Left kidney (tissue), 1 donor: ENCODE measurements at regions not wholly inside any gene's neighbourhood (a gene's known extent, or its start where the extent isn't known, plus 50 kb on each side); places are given as distances from the start of the nearest gene placed in this dataset.
"Not testable (repeated sequence)": the region's sequence is repeated elsewhere in the genome, so short reads cannot be mapped to it uniquely, and the experiment has no call there.

Source experiments
- DNase-seq: peaks from one replicate; pipeline ENCODE4 v3.0.0-alpha.2; 2013

DNA sequence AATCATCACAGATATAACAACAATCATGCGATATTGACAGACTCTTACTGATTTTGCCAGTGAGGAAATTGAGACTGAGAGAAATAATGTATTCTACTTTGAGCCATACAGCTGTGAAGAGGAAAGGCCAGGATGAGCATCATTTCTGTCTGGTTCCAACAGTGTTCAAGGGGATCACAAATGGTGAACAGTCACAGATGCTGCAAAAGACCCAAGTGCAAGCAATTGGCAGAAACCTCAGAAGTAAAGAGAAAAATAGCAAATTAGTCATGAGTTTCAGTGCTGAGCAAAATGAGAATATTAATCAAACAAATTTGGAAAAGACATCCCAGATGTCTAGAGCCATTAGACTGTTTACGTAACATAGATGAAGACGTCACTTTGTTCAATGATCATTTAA, 114.1 kb downstream of the RAB38 start:
- no peak for DNase-seq

DNA sequence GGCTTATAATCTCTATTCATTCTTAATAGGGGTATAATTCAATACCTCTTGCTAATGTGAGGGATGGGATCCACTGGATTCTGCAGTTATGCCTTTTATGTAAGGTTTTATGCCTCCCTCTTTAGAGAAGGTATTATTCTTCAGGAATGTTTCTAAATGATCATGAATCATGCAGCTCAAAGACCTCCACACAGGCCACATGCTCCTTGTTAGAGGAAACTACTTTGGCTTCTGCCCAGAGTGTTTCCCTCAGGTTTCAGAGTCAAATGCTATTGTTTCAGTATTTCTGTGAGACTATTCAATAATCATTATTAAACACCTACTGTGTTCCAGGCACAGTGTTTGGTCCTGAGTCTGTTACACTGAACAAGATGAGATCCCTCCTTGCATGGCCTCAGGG, 115.9 kb downstream of the RAB38 start:
- DNase-seq: no peak

DNA sequence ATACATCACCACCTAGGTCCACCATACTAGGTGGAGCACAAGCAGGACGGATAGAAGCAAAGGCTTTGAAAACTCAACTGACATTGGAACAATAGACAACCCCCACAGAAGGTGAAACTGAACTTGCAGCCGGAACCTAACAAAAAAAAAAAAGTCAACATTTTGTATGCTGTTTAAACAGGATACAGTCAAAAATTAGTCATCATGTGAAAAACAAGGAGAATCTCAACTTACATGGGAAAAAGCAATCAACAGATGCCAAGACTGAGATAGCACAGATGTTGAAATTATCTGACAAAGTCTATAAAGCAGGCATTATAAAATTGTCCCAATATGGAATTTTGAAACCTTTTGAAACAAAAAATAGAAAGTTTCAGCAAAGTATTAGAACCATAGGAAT, 123.8 kb downstream of the RAB38 start:
- no peak for DNase-seq

- no peak for DNase-seq
Measured at GRCh38 chr11:88050247-88050646, 125.0 kb downstream of the RAB38 start.

- DNase-seq: not testable (repeated sequence)
Measured at GRCh38 chr11:88045288-88045687, 130.0 kb downstream of the RAB38 start.

DNA sequence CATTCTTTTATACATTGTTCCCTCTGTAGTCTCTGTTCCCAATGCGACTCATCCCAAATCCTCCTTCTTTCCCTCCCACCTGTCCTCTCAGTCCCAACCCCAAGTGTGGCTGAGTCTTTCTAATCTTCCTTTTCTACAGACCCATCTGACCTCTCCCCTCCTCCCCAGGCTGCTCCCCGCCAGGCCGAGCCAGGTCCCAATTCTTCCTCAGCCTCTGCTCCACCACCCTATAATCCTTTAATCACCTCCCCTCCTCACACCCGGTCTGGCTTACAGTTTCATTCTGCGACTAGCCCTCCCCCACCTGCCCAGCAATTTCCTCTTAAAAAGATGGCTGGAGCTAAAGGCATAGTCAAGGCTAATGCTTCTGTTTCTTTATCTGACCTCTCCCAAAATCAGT, 130.6 kb downstream of the RAB38 start:
- not testable (repeated sequence) for DNase-seq

GRCh38 chr11:88043149-88043548, 132.1 kb downstream of the RAB38 start:
- no peak for DNase-seq

GRCh38 chr11:88042647-88043046, 132.6 kb downstream of the RAB38 start:
- DNase-seq: no peak

GRCh38 chr11:88042238-88042637, 133.0 kb downstream of the RAB38 start:
- DNase-seq: no peak

DNA sequence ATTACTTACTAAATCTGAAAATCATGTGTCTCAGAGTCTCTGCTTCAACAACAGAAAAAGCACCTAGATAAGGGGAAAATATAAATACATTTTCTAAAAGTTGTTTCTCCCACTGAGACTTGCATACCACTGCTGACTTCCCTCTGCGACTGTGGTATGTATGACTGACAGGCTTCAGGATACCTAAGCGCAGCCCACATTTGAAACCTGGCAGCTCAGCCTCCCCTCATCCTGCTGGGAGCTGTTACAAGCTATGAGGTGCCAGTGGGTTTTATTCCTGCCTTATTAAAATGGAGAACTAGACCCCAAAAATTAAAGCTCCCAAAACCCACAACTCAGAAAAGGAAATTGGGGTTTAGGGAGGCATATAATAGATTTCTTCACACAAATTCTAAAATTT, 133.6 kb downstream of the RAB38 start:
- DNase-seq: no peak

GRCh38 chr11:88040148-88040496, 135.1 kb downstream of the RAB38 start:
- no peak for DNase-seq

DNA sequence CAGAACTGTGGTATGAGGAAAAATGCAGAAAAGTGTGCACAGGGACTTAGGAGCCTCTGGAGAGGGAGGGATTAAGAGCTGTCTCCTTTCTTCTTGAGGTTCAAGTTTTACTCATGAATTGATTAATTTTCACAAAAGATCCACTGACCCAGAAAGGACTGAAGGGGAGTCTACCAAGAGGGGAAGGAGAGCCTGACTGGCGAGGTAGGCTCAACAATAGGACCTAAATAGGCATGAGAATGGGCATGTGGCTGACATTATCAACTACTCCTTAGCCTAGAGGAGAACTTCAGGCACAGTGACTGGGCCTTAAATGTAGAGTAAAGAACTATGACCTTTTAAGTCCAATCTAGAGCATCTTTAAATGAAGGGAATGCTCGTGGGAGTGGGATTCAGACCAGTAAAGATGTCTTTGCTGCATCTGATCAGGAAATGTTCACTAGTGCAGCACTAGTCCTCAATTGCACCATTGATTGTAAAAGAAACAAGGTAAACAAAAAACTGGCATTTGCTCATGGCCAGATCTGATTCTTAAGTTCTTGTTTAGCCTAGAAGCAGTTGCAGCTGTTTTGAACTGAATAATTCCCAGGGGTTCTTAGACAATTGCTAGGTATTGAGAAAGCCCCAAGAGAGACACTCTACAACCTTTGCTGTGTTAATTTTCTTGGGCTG, 135.6 kb downstream of the RAB38 start:
- no peak for DNase-seq

DNA sequence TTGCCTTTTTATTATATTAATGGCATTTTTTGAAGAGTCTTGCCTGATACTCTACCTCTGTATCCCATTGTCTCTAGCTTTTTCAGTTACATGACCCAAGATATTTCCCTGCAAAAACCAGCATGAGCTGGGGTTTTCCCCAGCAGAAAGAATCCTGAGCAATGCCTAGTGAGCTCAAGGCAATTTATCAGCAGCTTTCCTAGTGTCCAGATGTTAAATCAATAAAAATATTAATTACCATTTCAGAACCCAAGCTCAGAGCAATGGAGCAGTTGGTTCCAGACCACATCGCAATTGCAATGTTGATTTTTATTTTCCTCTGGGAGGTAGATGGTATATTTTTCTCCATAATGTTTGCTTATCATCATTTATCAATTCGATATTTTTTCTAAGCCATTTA, 137.2 kb downstream of the RAB38 start:
- DNase-seq: no peak

- no peak for DNase-seq
Measured at GRCh38 chr11:88036701-88037100, 138.5 kb downstream of the RAB38 start.

DNA sequence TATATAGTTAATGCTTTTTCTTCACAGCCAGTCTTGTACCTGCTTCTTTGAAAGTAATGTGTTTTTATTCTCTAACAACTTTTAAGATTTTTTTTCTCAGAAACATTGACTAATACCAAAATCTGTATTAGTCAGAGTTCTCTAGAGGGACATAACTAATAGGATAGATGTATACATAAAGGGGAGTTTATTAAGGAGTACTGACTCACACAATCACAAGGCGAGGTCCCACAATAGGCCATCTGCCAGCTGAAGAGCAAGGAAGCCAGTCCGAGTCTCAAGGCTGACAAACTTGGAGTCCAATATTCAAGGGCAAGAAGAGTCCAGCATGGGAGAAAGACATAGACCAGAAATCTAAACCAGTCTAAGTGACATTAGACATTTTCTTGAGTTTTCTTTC, 140.0 kb downstream of the RAB38 start:
- no peak for DNase-seq

GRCh38 chr11:88017666-88018065, 157.6 kb downstream of the RAB38 start:
- DNase-seq: no peak

DNA sequence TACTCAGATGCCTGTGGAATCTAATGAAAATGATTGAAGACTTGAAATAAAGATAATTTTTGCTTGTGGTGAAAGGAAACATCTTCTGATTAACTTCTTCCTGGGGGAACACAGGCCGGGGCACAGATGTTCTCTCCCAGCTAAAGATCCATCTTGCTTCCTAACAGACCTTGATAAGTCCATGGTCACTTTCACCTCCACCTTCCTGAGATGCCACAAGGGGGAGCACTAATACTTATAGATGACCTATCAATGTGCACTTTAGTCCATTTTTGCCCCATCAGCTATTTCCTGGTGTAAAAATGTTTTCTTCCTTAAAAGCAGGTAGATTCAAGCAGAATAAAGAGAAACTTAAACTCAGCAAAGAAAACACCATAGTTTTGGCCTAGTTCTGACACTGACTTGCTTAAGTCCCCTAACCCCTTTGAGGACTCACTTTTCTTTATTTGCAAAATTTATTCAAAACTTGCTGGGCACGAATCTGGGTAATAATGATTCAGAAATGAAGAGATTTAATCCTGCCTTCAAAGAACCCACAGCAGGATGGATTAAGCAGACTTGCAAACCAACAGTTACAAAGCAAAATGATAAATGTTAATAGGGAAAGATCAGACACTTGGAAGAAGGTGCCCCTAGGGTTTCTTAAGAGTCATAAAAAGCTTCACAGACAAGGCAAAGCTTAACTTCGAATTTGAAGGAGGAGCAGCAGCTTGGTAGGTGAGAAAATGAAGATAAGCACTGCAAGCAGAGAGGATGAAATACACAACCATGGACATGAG, 158.7 kb downstream of the RAB38 start:
- DNase-seq: peak; percentile 78

DNA sequence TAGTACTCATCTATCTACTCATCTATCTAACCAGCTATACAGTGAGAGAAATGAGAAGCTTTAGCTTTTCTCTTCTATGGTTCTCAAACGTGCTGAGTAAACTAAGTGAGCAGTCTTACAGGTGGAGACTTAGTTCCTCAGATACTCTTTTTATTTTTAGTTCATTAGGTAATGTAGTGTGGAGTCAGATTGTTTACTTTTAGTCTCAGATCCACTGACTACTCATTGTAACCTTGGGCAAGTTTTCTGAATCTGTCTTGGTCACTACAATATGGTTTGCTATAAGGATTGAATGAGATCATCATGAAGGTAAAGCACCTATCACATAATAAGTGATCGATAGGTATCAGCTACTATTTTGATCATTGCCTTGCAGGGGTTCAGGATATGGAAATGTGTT, 160.1 kb downstream of the RAB38 start:
- DNase-seq: no peak

- DNase-seq: no peak
Measured at GRCh38 chr11:88013508-88014065, 161.7 kb downstream of the RAB38 start.

DNA sequence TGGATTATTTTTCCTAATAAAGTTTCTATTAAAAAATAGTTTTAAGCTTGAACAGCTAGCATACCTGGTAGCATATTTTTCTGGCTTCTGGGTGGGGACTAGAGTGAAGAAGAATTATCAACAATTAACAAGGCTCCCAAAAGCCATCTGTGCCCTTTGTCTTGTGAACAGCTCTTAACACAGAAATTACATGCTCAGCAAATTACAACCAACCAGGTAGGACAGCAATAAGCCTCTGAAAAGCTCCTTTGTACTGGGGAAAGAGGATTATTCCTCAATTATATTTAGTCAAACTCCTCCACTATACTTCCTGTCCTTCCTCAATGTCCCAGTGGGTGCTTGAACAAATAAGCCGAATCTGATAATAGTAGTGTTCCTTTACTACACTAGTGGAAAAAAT, 162.8 kb downstream of the RAB38 start:
- no peak for DNase-seq

DNA sequence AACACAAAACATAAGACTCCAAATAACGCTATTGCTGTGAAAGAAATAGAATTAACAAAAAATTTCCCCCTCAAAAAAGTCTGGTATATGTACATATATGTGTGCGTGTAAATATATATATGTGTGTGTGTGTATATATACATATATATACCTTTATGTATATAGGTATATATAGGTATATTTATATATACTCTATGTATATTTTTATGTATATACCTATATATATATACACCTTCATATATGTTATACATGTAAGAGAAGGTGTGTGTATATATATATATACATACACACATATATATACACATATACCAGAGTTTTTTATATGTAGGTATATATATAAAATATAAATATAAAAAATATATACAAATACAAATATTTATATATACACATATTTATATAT, 199.2 kb downstream of the RAB38 start:
- DNase-seq: no peak

DNA sequence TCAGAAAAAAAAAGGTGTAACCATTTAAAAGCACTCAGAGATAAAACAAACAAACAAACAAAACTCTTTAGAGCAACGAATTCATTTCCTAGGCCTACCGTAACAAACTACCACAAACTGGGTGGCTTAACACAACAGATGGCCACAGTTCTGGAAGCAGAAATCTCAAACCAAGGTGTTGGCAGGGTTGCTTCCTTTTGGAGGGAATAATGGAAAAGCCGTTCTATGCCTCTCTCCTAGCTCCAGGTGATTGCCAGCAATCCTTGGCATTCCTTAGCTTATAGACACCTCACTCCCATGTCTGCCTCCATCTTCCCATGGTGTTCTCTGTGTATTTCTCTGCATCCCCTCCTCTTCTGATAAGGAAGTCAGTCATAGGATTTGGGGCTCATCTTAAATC, 200.4 kb downstream of the RAB38 start:
- no peak for DNase-seq

GRCh38 chr11:87972133-87972532, 203.1 kb downstream of the RAB38 start:
- no peak for DNase-seq

GRCh38 chr11:87971354-87971753, 203.9 kb downstream of the RAB38 start:
- DNase-seq: no peak
